ENCODE measurements at regions not wholly inside any gene's neighbourhood (a gene's known extent, or its start where the extent isn't known, plus 50 kb on each side); places are given as distances from the start of the nearest gene placed in this dataset.
"Not testable (repeated sequence)": the region's sequence is repeated elsewhere in the genome, so short reads cannot be mapped to it uniquely, and the experiment has no call there.

GRCh38 chr1:146548684-146549083 lies 319.9 kb upstream of the NOTCH2NLA start:
- not testable (repeated sequence) for TF ChIP-seq CTCF, POLR2A (IDR thresholded peaks at IDR 0.05)

Measured in testis (tissue), 2 donors.